Keratinocyte (primary cell): ENCODE measurements at regions not wholly inside any gene's neighbourhood (a gene's known extent, or its start where the extent isn't known, plus 50 kb on each side); places are given as distances from the start of the nearest gene placed in this dataset.

ENCODE experiments used
- DNase-seq: peaks from one replicate; pipeline ENCODE4 v3.0.0-alpha.2; 2011; ENCODE audit warnings: low read depth, missing footprints, low spot score
- FAIRE-seq: peaks from 2 replicates; lab custom pipeline; 2011; peaks lifted over from hg19 to GRCh38; lab: Jason Lieb, UNC
- H2AFZ ChIP-seq: 2 replicates; pipeline ENCODE4 v1.6.0; 2012; ENCODE audit warnings: low read length, control low read depth, inconsistent platforms; ENCODE audit not compliant: control insufficient read depth
- H3K27ac ChIP-seq: 2 replicates; pipeline ENCODE4 v1.5.1; 2011; ENCODE audit warnings: low read length; ENCODE audit not compliant: control insufficient read depth, insufficient read depth
- H3K27me3 ChIP-seq: 3 replicates; pipeline ENCODE4 v1.6.0; 2011; ENCODE audit warnings: low read length; ENCODE audit not compliant: control insufficient read depth, insufficient read depth; ENCODE audit errors: extremely low read depth
- H3K36me3 ChIP-seq, 2 experiments: 2 replicates in 1 of 2; 3 replicates in 1 of 2; pipeline ENCODE4 v1.5.1; 2011; ENCODE audit warnings: low read length in 2 of 2, mild to moderate bottlenecking in 1 of 2; ENCODE audit not compliant: control insufficient read depth in 2 of 2, insufficient read depth in 2 of 2; ENCODE audit errors: extremely low read depth in 1 of 2
- H3K4me1 ChIP-seq: 3 replicates; pipeline ENCODE4 v1.5.1; 2011; ENCODE audit warnings: low read length; ENCODE audit not compliant: control insufficient read depth, insufficient read depth; ENCODE audit errors: extremely low read depth
- H3K4me2 ChIP-seq: 3 replicates; pipeline ENCODE4 v1.6.0; 2011; ENCODE audit warnings: low read depth, low read length; ENCODE audit not compliant: control insufficient read depth, insufficient read depth; ENCODE audit errors: extremely low read depth
- H3K4me3 ChIP-seq, 3 experiments: fragments of 200-600 bp in 1 of 3; sonication (generic) in 1 of 3; 2 replicates in 2 of 3; 3 replicates in 1 of 3; pipeline ENCODE4 v1.5.1; 2011 to 2016; ENCODE audit warnings: low read length in 3 of 3, mild to moderate bottlenecking in 3 of 3, control low read depth in 2 of 3, inconsistent platforms in 1 of 3, low read depth in 1 of 3, mixed read lengths in 1 of 3, mixed run types in 1 of 3, moderate library complexity in 1 of 3; ENCODE audit not compliant: control insufficient read depth in 2 of 3, insufficient read depth in 2 of 3; ENCODE audit errors: extremely low read depth in 1 of 3
- H3K79me2 ChIP-seq: 2 replicates; pipeline ENCODE4 v1.6.0; 2012; ENCODE audit warnings: low read length; ENCODE audit not compliant: control insufficient read depth, insufficient read depth
- H3K9ac ChIP-seq: 3 replicates; pipeline ENCODE4 v1.6.0; 2011; ENCODE audit warnings: low read length; ENCODE audit not compliant: control insufficient read depth, insufficient read depth; ENCODE audit errors: extremely low read depth
- H3K9me1 ChIP-seq: 3 replicates; pipeline ENCODE4 v1.6.0; 2011; ENCODE audit warnings: low read length; ENCODE audit not compliant: control insufficient read depth, insufficient read depth; ENCODE audit errors: extremely low read depth
- H3K9me3 ChIP-seq: 2 replicates; pipeline ENCODE4 v1.5.1; 2012; ENCODE audit warnings: low read depth, low read length; ENCODE audit not compliant: control insufficient read depth
- H4K20me1 ChIP-seq: 3 replicates; pipeline ENCODE4 v1.6.0; 2011; ENCODE audit warnings: low read length; ENCODE audit not compliant: control insufficient read depth, insufficient read depth; ENCODE audit errors: extremely low read depth
- EZH2 ChIP-seq: IDR thresholded peaks from one replicate; pipeline ENCODE4 v1.6.1; 2012; ENCODE audit warnings: inconsistent platforms, mild to moderate bottlenecking, low read length, moderate library complexity
- dilution Hi-C: fragments of 300-500 bp; cut with MboI; formaldehyde crosslinking; loops from one replicate; pipeline ENCODE4 v1.7.0; 2020; ENCODE audit warnings: low sequenced_read_pairs; ENCODE audit not compliant: extremely low pct_ligation_motif_present
- TF ChIP-seq, protein P1 (sequence below), 3 experiments: IDR thresholded peaks in 1 of 3; conservative IDR thresholded peaks in 1 of 3; optimal IDR thresholded peaks in 1 of 3; 2 replicates in 2 of 3; 3 replicates in 1 of 3; pipeline versions ENCODE3 to v1.5.1; 2011; ENCODE audit warnings: low read length in 3 of 3, mild to moderate bottlenecking in 3 of 3, moderate library complexity in 2 of 3, control low read depth in 1 of 3, inconsistent platforms in 1 of 3; ENCODE audit not compliant: insufficient read depth in 2 of 3; ENCODE audit errors: extremely low read depth in 1 of 3

DNA sequence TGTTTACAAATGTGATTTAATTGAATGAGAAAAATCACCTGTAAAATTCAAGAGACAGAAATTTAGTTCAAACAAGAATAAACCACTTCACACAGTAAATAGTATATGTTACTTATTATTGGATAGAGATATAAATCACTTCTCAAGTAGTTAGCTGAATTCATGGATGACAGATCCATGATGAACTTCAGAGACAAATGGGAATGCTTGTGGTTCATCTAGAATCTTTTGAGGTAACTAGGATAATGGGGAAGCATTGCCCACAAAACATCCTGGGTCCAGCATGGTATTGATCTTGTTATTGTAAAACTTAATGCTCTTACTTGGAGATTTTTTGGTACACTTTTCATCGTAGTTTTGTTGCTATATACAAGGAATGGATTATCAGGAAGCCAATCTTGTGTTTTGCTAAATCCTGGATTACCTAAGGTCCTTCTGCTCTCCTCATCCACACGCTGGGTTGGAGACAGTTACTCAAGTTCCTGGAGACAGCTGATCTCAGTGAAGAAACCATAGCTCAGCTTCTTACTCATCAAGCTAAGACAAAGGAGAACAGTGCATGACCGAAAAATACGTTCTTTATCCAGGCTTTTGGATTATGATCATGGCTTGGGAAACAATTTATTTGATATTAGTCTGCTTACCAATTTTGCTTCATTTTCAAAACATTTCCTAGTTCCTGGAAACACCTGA, 142.5 kb upstream of the PREP start:
- Histone ChIP-seq H3K9me1 (no peaks in the 10 kb centered on the region), H2AFZ (no peak overlapping the region), H3K36me3 (no peaks in the 10 kb centered on the region), H3K4me2 (no peak overlapping the region), H4K20me1 (no peaks in the 10 kb centered on the region), H3K4me3 (no peak overlapping the region), H3K9ac (no peak overlapping the region), H3K79me2 (no peaks in the 10 kb centered on the region), H3K4me1 (peaks cover 3% of the 10 kb centered on the region), H3K27me3 (no peaks in the 10 kb centered on the region), H3K9me3 (no peaks in the 10 kb centered on the region), H3K27ac (no peak overlapping the region)
- peak; percentile 55 for FAIRE-seq
- DNase-seq, result no peak
- TF ChIP-seq EZH2, result no peak
- TF ChIP-seq, protein P1, sequence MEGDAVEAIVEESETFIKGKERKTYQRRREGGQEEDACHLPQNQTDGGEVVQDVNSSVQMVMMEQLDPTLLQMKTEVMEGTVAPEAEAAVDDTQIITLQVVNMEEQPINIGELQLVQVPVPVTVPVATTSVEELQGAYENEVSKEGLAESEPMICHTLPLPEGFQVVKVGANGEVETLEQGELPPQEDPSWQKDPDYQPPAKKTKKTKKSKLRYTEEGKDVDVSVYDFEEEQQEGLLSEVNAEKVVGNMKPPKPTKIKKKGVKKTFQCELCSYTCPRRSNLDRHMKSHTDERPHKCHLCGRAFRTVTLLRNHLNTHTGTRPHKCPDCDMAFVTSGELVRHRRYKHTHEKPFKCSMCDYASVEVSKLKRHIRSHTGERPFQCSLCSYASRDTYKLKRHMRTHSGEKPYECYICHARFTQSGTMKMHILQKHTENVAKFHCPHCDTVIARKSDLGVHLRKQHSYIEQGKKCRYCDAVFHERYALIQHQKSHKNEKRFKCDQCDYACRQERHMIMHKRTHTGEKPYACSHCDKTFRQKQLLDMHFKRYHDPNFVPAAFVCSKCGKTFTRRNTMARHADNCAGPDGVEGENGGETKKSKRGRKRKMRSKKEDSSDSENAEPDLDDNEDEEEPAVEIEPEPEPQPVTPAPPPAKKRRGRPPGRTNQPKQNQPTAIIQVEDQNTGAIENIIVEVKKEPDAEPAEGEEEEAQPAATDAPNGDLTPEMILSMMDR (optimal IDR thresholded peaks at IDR 0.05 in 1 of 3, IDR thresholded peaks at IDR 0.05 in 1 of 3, conservative IDR thresholded peaks at IDR 0.05 in 1 of 3; ENCODE audit: extremely low read depth in 1 of 3, insufficient read depth in 2 of 3, low read length in 3 of 3), result no peak
- dilution Hi-C loops, result no loop called here

DNA sequence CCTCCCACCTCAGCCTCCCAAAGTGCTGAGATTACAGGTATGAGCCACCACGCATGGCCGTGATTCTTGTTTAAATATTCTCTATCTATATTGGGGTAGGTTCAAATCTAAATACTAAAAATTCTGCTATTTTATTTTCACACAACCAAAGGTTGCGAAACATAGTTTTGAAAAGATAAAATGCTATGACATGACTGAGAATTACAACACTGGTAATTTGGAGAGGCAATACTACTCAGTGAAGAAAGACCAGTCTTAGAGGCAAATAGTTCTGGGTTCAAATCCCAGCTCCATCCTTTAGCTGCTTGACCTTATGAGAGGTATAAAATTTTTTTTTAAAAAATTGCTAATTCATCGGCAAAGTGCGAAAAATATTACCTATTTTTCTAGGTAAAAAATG, 137.0 kb upstream of the PREP start:
- H2AFZ ChIP-seq, result no peak overlapping the region
- no peaks in the 10 kb centered on the region for H3K9me1 ChIP-seq
- no peak overlapping the region for H3K9ac ChIP-seq
- no peaks in the 10 kb centered on the region for H3K36me3 ChIP-seq
- DNase-seq, result no peak
- no peaks in the 10 kb centered on the region for H4K20me1 ChIP-seq
- H3K4me1 ChIP-seq, result peaks cover 22% of the 10 kb centered on the region
- H3K4me2 ChIP-seq, result no peak overlapping the region
- no peaks in the 10 kb centered on the region for H3K27me3 ChIP-seq
- TF ChIP-seq EZH2, result no peak
- TF ChIP-seq, protein P1 (optimal IDR thresholded peaks at IDR 0.05 in 1 of 3, IDR thresholded peaks at IDR 0.05 in 1 of 3, conservative IDR thresholded peaks at IDR 0.05 in 1 of 3; ENCODE audit: extremely low read depth in 1 of 3, insufficient read depth in 2 of 3, low read length in 3 of 3), result no peak
- dilution Hi-C loops, result no loop called here
- no peaks in the 10 kb centered on the region for H3K9me3 ChIP-seq
- no peak overlapping the region for H3K4me3 ChIP-seq
- no peaks in the 10 kb centered on the region for H3K79me2 ChIP-seq
- H3K27ac ChIP-seq, result no peak overlapping the region
- FAIRE-seq, result no peak
